Upper lobe of left lung (tissue), 6 donors: ENCODE measurements at regions not wholly inside any gene's neighbourhood (a gene's known extent, or its start where the extent isn't known, plus 50 kb on each side); places are given as distances from the start of the nearest gene placed in this dataset.
A peak's percentile ranks its signal among the peaks of the same experiment; 100 is the strongest.

Experiments used
- ATAC-seq, 2 donors: fragments of 200-7000 bp; cut with Tn5 transposase; one replicate each; pipeline ENCODE4 v1.9.1; 2022; ENCODE audit warnings: mild to moderate bottlenecking in 2 of 2, moderate library complexity in 2 of 2; ENCODE audit not compliant: low FRiP score in 2 of 2
- DNase-seq, 2 donors: peaks; one replicate each; pipeline ENCODE4 v3.0.0-alpha.2; 2019 to 2020
- H3K27ac ChIP-seq, 4 donors: fragments of 200-600 bp; sonication (generic); one replicate each; pipeline ENCODE4 v1.5.1; 2016 to 2019
- H3K27me3 ChIP-seq, 4 donors: fragments of 200-600 bp; sonication (generic); one replicate each; pipeline ENCODE4 v1.5.1; 2017 to 2019
- H3K36me3 ChIP-seq, 4 donors: fragments of 200-600 bp; sonication (generic); one replicate each; pipeline ENCODE4 v1.5.1; 2016 to 2019
- H3K4me1 ChIP-seq, 4 donors: fragments of 200-600 bp; sonication (generic); one replicate each; pipeline ENCODE4 v1.5.1; 2018 to 2019
- H3K4me3 ChIP-seq, 4 donors: fragments of 200-600 bp; sonication (generic); one replicate each; pipeline ENCODE4 v1.5.1; 2017 to 2019; ENCODE audit warnings: mild to moderate bottlenecking in 2 of 4, moderate library complexity in 1 of 4
- H3K9me3 ChIP-seq, 4 donors: fragments of 200-600 bp; sonication (generic); one replicate each; pipeline ENCODE4 v1.5.1; 2018 to 2019
- EP300 ChIP-seq, 4 donors: sonication (generic); formaldehyde crosslinking; IDR thresholded peaks; one replicate each; pipeline ENCODE4 v1.5.1; 2017; ENCODE audit warnings: antibody characterized with exemption in 4 of 4, control low read depth in 2 of 4
- POLR2A ChIP-seq, 4 donors: fragments of 450-650 bp; IDR thresholded peaks; one replicate each; pipeline ENCODE4 v1.5.1; 2016 to 2017; ENCODE audit warnings: antibody characterized with exemption in 4 of 4, mild to moderate bottlenecking in 2 of 4
- POLR2AphosphoS5 ChIP-seq, 2 donors: sonication (generic); formaldehyde crosslinking; IDR thresholded peaks; one replicate each; pipeline ENCODE4 v1.5.1; 2017; ENCODE audit warnings: antibody characterized with exemption in 2 of 2
- WGBS, 2 donors: methylation state at CpG; one replicate each; pipeline ENCODE4 v1.1.5; 2017 to 2018; 5-methylcytosine and 5-hydroxymethylcytosine counted together
- TF ChIP-seq, protein P1 (sequence below), 6 experiments: fragments of 450-650 bp in 4 of 6; fragments of 200-600 bp in 2 of 6; sonication (generic) in 2 of 6; IDR thresholded peaks; one replicate each; pipeline ENCODE4 v1.5.1; 2016 to 2019; ENCODE audit warnings: antibody characterized with exemption in 6 of 6
- donor health status: DM: no; HTN: no; CAD: no; lungs with moderate emphysema.
- donor health status: DM: no; HTN: yes; CAD: no; lungs with severe emphysema.

DNA sequence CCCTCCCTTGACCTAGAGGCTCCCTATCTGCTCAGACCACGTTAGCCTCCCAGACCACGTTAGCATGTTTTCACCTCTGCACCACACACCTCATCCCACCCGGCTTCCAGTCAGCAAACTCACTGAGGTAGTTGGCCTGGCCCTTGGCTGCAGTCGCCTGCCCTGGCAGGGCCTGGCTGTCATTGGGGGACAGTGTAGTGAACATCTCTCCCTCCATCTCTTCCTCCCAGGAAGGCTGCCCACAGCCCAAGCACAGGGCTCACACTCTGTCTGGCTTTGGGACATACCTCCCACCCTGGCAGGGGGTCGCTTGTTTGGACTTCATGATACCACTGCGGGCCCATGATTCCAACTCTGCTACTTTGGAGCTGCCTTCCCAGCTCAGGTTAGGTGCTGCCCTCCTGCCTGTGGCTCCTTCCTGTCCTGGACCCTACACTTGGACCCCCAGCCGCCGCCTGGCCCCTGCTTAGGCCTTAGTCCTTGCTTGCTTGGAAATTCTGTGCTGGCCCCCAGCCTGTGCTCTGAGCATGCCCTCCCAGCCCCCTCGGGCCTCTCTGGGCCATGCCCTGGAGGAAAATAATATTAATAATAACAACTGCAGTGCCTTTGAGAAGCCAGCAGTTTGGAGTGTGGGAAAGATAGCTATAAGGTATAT is 167.7 kb downstream of the COPRS start:
- no peaks in the 10 kb centered on the region for H3K27me3 ChIP-seq
- H3K27ac ChIP-seq: no peak overlapping the region
- DNase-seq (peak in 1 of 2 donors; percentile 44), ATAC-seq (no peak)
- 88 to 90% methylated on average over 8 to 9 of the region's 9 CpGs for WGBS, 2 donors
- no peaks in the 10 kb centered on the region for H3K36me3 ChIP-seq
- H3K4me1 ChIP-seq: no peaks in the 10 kb centered on the region
- TF ChIP-seq POLR2AphosphoS5 (IDR thresholded peaks at IDR 0.05) (no peak), POLR2A (IDR thresholded peaks at IDR 0.05) (no peak), EP300 (IDR thresholded peaks at IDR 0.05) (no peak)
- TF ChIP-seq, protein P1, sequence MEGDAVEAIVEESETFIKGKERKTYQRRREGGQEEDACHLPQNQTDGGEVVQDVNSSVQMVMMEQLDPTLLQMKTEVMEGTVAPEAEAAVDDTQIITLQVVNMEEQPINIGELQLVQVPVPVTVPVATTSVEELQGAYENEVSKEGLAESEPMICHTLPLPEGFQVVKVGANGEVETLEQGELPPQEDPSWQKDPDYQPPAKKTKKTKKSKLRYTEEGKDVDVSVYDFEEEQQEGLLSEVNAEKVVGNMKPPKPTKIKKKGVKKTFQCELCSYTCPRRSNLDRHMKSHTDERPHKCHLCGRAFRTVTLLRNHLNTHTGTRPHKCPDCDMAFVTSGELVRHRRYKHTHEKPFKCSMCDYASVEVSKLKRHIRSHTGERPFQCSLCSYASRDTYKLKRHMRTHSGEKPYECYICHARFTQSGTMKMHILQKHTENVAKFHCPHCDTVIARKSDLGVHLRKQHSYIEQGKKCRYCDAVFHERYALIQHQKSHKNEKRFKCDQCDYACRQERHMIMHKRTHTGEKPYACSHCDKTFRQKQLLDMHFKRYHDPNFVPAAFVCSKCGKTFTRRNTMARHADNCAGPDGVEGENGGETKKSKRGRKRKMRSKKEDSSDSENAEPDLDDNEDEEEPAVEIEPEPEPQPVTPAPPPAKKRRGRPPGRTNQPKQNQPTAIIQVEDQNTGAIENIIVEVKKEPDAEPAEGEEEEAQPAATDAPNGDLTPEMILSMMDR (IDR thresholded peaks at IDR 0.05): no peak
- H3K9me3 ChIP-seq: no peaks in the 10 kb centered on the region
- H3K4me3 ChIP-seq: no peak overlapping the region

DNA sequence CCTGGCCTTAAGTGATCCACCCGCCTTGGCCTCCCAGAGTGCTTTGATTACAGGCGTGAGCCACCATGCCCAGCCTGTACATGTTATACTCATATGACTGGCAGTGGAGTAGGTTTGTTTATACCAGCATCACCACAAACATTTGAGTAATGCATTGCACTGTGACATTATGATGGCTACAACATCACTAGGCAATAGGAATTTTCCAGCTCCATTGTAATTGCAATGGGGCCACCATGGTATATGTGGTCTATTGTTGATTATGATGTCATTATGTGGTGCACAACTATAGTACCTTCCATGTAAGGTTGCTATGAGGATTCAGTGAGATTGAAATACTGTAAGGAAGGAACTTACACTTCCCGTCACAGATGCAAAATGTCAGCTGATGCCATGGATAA is 168.9 kb downstream of the COPRS start:
- DNase-seq (no peak), ATAC-seq (no peak)
- no peak for TF ChIP-seq EP300 (IDR thresholded peaks at IDR 0.05)
- no peak for TF ChIP-seq POLR2A (IDR thresholded peaks at IDR 0.05)
- TF ChIP-seq, protein P1 (IDR thresholded peaks at IDR 0.05): no peak
- TF ChIP-seq POLR2AphosphoS5 (IDR thresholded peaks at IDR 0.05): no peak
- H3K36me3 ChIP-seq: no peaks in the 10 kb centered on the region
- no peaks in the 10 kb centered on the region for H3K9me3 ChIP-seq
- H3K4me3 ChIP-seq: no peak overlapping the region
- H3K4me1 ChIP-seq: no peaks in the 10 kb centered on the region
- 84 to 88% methylated on average over 2 to 3 of the region's 3 CpGs for WGBS, 2 donors
- no peak overlapping the region for H3K27ac ChIP-seq
- no peaks in the 10 kb centered on the region for H3K27me3 ChIP-seq

DNA sequence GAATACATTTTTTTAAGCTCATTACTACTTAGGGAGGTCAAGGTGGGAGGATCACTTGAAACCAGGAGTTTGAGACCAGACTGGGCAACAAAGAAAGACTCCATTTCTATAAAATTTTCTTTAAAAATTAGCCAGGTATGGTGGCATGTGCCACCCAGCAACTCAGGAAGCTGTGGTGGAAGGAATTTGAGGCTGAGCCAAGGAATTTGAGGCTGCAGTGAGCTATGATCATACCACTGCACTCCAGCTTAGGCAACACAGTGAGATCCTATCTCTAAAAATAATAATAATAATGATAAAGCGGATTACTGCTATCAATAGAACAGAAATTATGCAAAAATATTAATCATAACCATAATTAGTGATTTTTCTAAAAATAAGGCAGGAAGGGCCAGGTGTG is 170.3 kb downstream of the COPRS start:
- no peak for DNase-seq
- Histone ChIP-seq H3K36me3 (no peaks in the 10 kb centered on the region), H3K9me3 (no peaks in the 10 kb centered on the region), H3K4me1 (no peaks in the 10 kb centered on the region), H3K27me3 (no peaks in the 10 kb centered on the region), H3K4me3 (no peak overlapping the region), H3K27ac (no peak overlapping the region)
- 90 to 94% methylated on average over 1 of the region's 1 CpG for WGBS, 2 donors
- no peak for ATAC-seq
- TF ChIP-seq POLR2AphosphoS5 (IDR thresholded peaks at IDR 0.05) (no peak), POLR2A (IDR thresholded peaks at IDR 0.05) (no peak), EP300 (IDR thresholded peaks at IDR 0.05) (no peak)
- TF ChIP-seq, protein P1 (IDR thresholded peaks at IDR 0.05): no peak

DNA sequence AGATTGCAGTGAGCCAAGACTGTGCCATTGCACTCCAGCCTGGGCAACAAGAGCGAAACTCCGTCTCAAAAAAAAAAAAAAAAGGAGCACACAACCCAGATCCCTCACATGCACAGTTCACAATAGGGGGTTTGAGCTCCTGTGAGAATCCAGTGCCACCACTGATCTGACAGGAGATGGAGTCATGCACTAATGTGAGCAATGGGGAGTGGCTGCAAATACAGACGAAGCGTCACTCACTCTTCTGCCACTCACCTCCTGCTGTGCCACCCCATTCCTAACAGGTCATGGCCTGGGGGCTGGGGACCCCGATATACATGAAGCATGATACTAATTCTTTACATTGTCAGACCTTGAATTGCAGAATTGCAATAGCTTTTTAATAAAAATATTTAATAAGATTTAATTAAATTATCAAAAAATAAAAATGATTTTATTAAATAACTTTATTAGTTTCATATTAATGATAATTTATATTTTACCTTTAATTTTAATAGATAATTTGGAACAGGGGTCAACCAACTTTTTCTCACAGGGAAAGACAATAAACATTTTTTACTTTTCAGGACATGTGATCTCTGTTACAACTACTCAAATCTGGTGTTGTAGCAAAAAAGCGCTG is 171.4 kb downstream of the COPRS start:
- Histone ChIP-seq H3K27me3 (no peaks in the 10 kb centered on the region), H3K4me1 (no peaks in the 10 kb centered on the region), H3K9me3 (no peaks in the 10 kb centered on the region), H3K36me3 (no peaks in the 10 kb centered on the region), H3K4me3 (no peak overlapping the region), H3K27ac (no peak overlapping the region)
- no peak for ATAC-seq
- TF ChIP-seq POLR2AphosphoS5 (IDR thresholded peaks at IDR 0.05): no peak
- TF ChIP-seq, protein P1 (IDR thresholded peaks at IDR 0.05): no peak
- TF ChIP-seq POLR2A (IDR thresholded peaks at IDR 0.05): no peak
- TF ChIP-seq EP300 (IDR thresholded peaks at IDR 0.05): no peak
- DNase-seq: no peak
- 79 to 86% methylated on average over 6 of the region's 6 CpGs for WGBS, 2 donors

DNA sequence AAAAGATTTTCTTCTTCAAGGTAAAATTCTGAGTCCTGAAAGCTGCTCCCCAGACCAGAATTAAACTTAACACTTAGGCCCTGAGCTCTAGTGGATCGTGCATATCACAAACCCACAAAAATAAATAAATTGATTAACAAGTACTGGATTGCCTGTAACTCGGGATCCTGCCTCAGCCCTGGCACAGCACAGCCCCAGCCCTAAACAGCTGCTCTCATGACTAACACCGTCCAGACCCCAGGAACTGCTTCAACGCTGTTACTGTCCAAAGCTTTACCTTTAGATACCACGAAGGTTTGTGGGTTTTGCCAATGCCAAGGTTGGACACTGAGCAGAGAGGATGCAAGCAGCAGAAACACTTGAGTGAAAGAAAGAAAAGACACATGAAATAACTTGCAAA is 172.5 kb downstream of the COPRS start:
- no peak for DNase-seq
- Histone ChIP-seq H3K36me3 (no peaks in the 10 kb centered on the region), H3K4me1 (no peaks in the 10 kb centered on the region), H3K27ac (no peak overlapping the region), H3K9me3 (no peaks in the 10 kb centered on the region), H3K27me3 (no peaks in the 10 kb centered on the region), H3K4me3 (no peak overlapping the region)
- 76 to 82% methylated on average over 5 of the region's 5 CpGs for WGBS, 2 donors
- TF ChIP-seq, protein P1 (IDR thresholded peaks at IDR 0.05): no peak
- TF ChIP-seq POLR2AphosphoS5 (IDR thresholded peaks at IDR 0.05) (no peak), POLR2A (IDR thresholded peaks at IDR 0.05) (no peak), EP300 (IDR thresholded peaks at IDR 0.05) (no peak)
- ATAC-seq: no peak
